LNCAP (cell line): ENCODE measurements at regions not wholly inside any gene's neighbourhood (a gene's known extent, or its start where the extent isn't known, plus 50 kb on each side); places are given as distances from the start of the nearest gene placed in this dataset.

Experiments
- TF ChIP-seq, protein P1 (sequence below): fragments of 450-650 bp; IDR thresholded peaks from 2 replicates; pipeline ENCODE4 v1.5.1; 2017; ENCODE audit warnings: mild to moderate bottlenecking

DNA sequence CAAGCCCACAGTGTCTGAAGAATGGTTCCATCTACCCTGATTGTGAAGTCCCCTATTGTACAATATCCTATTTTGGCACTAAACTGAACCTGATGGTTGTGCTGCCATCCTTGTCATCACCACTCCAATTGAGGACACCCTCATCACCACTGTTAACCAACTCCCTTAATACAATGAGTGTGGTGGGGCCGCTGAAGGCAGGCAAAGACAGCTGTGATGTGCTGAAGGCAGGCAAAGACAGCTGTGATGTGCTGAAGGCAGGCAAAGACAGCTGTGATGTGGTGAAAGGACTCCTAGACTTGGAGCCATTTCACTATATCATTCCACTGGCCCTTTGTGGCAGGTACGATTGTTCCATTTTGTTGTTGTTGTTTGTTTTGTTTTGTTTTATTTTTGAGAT lies 481.6 kb downstream of the SOX6 start:
- TF ChIP-seq, protein P1, sequence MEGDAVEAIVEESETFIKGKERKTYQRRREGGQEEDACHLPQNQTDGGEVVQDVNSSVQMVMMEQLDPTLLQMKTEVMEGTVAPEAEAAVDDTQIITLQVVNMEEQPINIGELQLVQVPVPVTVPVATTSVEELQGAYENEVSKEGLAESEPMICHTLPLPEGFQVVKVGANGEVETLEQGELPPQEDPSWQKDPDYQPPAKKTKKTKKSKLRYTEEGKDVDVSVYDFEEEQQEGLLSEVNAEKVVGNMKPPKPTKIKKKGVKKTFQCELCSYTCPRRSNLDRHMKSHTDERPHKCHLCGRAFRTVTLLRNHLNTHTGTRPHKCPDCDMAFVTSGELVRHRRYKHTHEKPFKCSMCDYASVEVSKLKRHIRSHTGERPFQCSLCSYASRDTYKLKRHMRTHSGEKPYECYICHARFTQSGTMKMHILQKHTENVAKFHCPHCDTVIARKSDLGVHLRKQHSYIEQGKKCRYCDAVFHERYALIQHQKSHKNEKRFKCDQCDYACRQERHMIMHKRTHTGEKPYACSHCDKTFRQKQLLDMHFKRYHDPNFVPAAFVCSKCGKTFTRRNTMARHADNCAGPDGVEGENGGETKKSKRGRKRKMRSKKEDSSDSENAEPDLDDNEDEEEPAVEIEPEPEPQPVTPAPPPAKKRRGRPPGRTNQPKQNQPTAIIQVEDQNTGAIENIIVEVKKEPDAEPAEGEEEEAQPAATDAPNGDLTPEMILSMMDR = no peak

DNA sequence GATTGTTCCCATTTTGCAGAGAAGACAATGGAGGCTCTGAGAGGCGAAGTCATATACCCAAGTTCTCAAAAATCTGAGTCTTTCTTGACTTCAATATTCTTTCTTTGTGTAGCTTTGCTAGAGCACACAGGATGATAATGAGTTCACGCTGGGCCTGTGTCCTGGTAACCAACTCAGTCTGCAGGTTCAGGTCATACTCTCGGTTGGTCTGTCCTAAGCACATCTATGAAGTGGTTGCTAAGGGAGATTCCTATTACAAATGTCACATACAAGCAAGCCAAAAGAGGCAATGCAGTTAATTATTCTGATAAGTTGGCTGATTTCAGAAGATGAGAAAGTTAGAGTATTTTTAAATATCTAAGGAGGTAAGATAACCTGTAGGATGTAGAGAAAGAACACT lies 481.0 kb downstream of the SOX6 start:
- TF ChIP-seq, protein P1 = no peak

- TF ChIP-seq, protein P1 = no peak
Observed at GRCh38 chr11:15875943-15876342, 480.4 kb downstream of the SOX6 start.

DNA sequence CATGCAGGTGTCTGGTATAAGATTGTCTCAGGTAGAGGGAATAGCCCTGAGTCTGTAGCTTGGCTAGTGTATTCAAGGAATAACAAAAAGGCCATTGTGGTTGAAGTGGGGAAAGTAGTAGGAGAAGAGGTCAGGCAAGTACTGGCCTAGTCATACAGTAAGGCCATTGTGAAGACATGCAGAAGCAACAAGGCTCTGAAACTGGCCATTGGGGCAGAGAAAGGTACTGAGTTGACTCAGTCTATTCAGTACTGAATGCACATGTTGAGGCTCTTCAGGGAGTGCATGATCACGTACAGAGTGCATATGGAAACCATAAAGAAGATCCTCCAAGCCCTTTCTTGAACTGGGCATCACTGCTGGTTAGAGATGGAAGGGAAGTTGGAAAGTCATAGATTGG lies 477.6 kb downstream of the SOX6 start:
- TF ChIP-seq, protein P1 = no peak

GRCh38 chr11:15880291-15880690 lies 476.1 kb downstream of the SOX6 start:
- TF ChIP-seq, protein P1 = no peak

GRCh38 chr11:15882876-15883454 lies 473.4 kb downstream of the SOX6 start:
- TF ChIP-seq, protein P1 = no peak

GRCh38 chr11:15883455-15883920 lies 472.9 kb downstream of the SOX6 start:
- TF ChIP-seq, protein P1 = no peak

DNA sequence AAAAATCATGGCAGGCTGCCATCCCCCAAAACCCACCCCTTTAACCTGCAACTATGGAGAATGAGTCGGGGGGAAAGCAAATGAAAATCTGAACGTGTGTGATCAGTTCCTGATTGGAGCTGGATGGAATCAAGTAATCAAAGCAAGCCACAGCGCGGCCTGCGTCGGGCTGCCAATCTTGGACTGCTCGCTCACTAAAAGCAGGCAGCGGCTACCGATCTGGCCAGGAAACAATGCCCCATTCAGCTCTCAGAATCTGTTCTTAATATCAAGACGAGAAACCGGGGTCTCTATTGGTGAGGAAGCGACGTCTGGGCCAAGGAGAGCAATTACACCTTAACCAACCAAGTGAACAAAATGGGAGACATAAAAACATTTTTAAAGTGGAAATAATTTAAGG lies 472.2 kb downstream of the SOX6 start:
- TF ChIP-seq, protein P1 = no peak
